DOHH2 (cell line): ENCODE measurements at regions not wholly inside any gene's neighbourhood (a gene's known extent, or its start where the extent isn't known, plus 50 kb on each side); places are given as distances from the start of the nearest gene placed in this dataset.

ENCODE experiments used
- H3F3A ChIP-seq: fragments of 200-600 bp; sonication (generic), shearing (Covaris generic); 2 replicates; pipeline ENCODE4 v1.6.0; 2016; ENCODE audit warnings: antibody characterized with exemption, mild to moderate bottlenecking; ENCODE audit not compliant: control insufficient read depth, insufficient read depth
- H3K27ac ChIP-seq: fragments of 200-600 bp; sonication (generic); 2 replicates; pipeline ENCODE4 v1.5.1; 2014; ENCODE audit warnings: low read depth, mild to moderate bottlenecking, low read length, moderate library complexity
- H3K27me3 ChIP-seq: fragments of 200-600 bp; sonication (generic); 2 replicates; pipeline ENCODE4 v1.6.1; 2014; ENCODE audit warnings: mild to moderate bottlenecking, low read length, mixed read lengths; ENCODE audit not compliant: control insufficient read depth
- H3K36me3 ChIP-seq: fragments of 200-600 bp; sonication (generic); 2 replicates; pipeline ENCODE4 v1.6.1; 2014; ENCODE audit warnings: mild to moderate bottlenecking, low read length, moderate library complexity, mixed read lengths; ENCODE audit not compliant: control insufficient read depth
- H3K4me1 ChIP-seq: fragments of 200-600 bp; sonication (generic); 2 replicates; pipeline ENCODE4 v1.6.1; 2014; ENCODE audit warnings: mild to moderate bottlenecking, low read length, mixed read lengths; ENCODE audit not compliant: control insufficient read depth
- H3K4me2 ChIP-seq: fragments of 200-600 bp; sonication (generic); 2 replicates; pipeline ENCODE4 v1.6.0; 2014; ENCODE audit warnings: mild to moderate bottlenecking, low read length, moderate library complexity
- H3K4me3 ChIP-seq: fragments of 200-600 bp; sonication (generic); 2 replicates; pipeline ENCODE4 v1.5.1; 2014; ENCODE audit warnings: mild to moderate bottlenecking, low read length, mixed read lengths
- H3K79me2 ChIP-seq: fragments of 200-600 bp; sonication (generic); 2 replicates; pipeline ENCODE4 v1.6.1; 2014; ENCODE audit warnings: mild to moderate bottlenecking, low read length, mixed read lengths; ENCODE audit not compliant: control insufficient read depth
- H3K9me2 ChIP-seq: fragments of 200-600 bp; sonication (generic); replicated peaks from 2 replicates; pipeline ENCODE4 v1.6.1; 2014; ENCODE audit warnings: mild to moderate bottlenecking, low read length, mixed read lengths; ENCODE audit not compliant: control insufficient read depth
- H3K9me3 ChIP-seq: fragments of 200-600 bp; sonication (generic); 2 replicates; pipeline ENCODE4 v1.6.1; 2014; ENCODE audit warnings: antibody characterized with exemption, low read length, mixed read lengths; ENCODE audit not compliant: control insufficient read depth, insufficient read depth
- H4K20me1 ChIP-seq: fragments of 200-600 bp; sonication (generic); 2 replicates; pipeline ENCODE4 v1.6.0; 2014; ENCODE audit warnings: low read depth, mild to moderate bottlenecking, antibody characterized with exemption, low read length, moderate library complexity; ENCODE audit not compliant: control insufficient read depth, insufficient read depth
- EZH2phosphoT487 ChIP-seq: fragments of 200-600 bp; sonication (generic); IDR thresholded peaks from 2 replicates; pipeline ENCODE4 v1.6.1; 2017; ENCODE audit warnings: borderline replicate concordance, mild to moderate bottlenecking, antibody characterized with exemption, low read length, moderate library complexity, mixed read lengths
- TF ChIP-seq, protein P1 (sequence below): fragments of 200-600 bp; sonication (generic); IDR thresholded peaks from one replicate; pipeline ENCODE4 v1.5.1; 2014; ENCODE audit warnings: antibody characterized with exemption, mild to moderate bottlenecking, low read depth, low read length; ENCODE audit not compliant: poor library complexity, severe bottlenecking

- Histone ChIP-seq H3K27ac (no peak overlapping the region), H3K36me3 (no peaks in the 10 kb centered on the region), H3K4me1 (no peaks in the 10 kb centered on the region), H3K4me2 (no peak overlapping the region), H3K9me3 (no peaks in the 10 kb centered on the region), H3K9me2 (no peaks in the 10 kb centered on the region), H3F3A (no peaks in the 10 kb centered on the region), H3K79me2 (no peaks in the 10 kb centered on the region), H3K27me3 (no peaks in the 10 kb centered on the region), H3K4me3 (no peak overlapping the region), H4K20me1 (no peaks in the 10 kb centered on the region)
- TF ChIP-seq, protein P1, sequence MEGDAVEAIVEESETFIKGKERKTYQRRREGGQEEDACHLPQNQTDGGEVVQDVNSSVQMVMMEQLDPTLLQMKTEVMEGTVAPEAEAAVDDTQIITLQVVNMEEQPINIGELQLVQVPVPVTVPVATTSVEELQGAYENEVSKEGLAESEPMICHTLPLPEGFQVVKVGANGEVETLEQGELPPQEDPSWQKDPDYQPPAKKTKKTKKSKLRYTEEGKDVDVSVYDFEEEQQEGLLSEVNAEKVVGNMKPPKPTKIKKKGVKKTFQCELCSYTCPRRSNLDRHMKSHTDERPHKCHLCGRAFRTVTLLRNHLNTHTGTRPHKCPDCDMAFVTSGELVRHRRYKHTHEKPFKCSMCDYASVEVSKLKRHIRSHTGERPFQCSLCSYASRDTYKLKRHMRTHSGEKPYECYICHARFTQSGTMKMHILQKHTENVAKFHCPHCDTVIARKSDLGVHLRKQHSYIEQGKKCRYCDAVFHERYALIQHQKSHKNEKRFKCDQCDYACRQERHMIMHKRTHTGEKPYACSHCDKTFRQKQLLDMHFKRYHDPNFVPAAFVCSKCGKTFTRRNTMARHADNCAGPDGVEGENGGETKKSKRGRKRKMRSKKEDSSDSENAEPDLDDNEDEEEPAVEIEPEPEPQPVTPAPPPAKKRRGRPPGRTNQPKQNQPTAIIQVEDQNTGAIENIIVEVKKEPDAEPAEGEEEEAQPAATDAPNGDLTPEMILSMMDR: no peak
- no peak for TF ChIP-seq EZH2phosphoT487
Observed at GRCh38 chr18:43876286-43876685, 599.0 kb upstream of the SYT4 start.

DNA sequence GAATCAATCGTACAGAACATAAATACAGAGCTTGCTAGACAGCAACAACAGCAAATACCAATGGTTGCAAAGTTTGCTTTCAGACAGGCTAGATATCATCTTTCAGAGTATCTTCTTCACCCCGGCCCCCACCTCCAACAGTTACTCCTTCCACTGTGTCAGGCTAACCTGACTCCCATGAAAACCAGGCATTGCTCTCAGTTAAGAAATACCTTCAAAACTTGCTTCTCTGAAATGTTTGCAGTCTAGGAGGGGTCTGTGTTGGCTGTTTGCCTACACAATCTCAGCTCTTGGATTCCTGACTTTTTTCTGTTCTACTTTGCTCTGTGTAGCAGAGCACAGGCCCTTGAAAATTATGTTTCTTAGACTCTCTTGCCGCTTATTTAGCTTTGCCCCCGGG, 599.5 kb upstream of the SYT4 start:
- no peaks in the 10 kb centered on the region for H3K4me1 ChIP-seq
- H3K79me2 ChIP-seq: no peaks in the 10 kb centered on the region
- H3K27ac ChIP-seq: no peak overlapping the region
- no peaks in the 10 kb centered on the region for H3K27me3 ChIP-seq
- no peaks in the 10 kb centered on the region for H3K9me2 ChIP-seq
- H3K36me3 ChIP-seq: no peaks in the 10 kb centered on the region
- TF ChIP-seq EZH2phosphoT487: no peak
- TF ChIP-seq, protein P1: no peak
- no peaks in the 10 kb centered on the region for H4K20me1 ChIP-seq
- no peaks in the 10 kb centered on the region for H3F3A ChIP-seq
- H3K9me3 ChIP-seq: no peaks in the 10 kb centered on the region
- H3K4me2 ChIP-seq: no peak overlapping the region
- H3K4me3 ChIP-seq: no peak overlapping the region

- Histone ChIP-seq H3K27me3 (no peaks in the 10 kb centered on the region), H3K79me2 (no peaks in the 10 kb centered on the region), H3K9me2 (no peaks in the 10 kb centered on the region), H3K36me3 (no peaks in the 10 kb centered on the region), H3K4me1 (no peaks in the 10 kb centered on the region), H4K20me1 (no peaks in the 10 kb centered on the region), H3K9me3 (no peaks in the 10 kb centered on the region), H3K4me3 (no peak overlapping the region), H3K27ac (no peak overlapping the region), H3K4me2 (no peak overlapping the region), H3F3A (no peaks in the 10 kb centered on the region)
- no peak for TF ChIP-seq EZH2phosphoT487
- TF ChIP-seq, protein P1: no peak
Observed at GRCh38 chr18:43877616-43878321, 600.5 kb upstream of the SYT4 start.
